Gastroesophageal sphincter (tissue), 4 donors: ENCODE measurements at regions not wholly inside any gene's neighbourhood (a gene's known extent, or its start where the extent isn't known, plus 50 kb on each side); places are given as distances from the start of the nearest gene placed in this dataset.
"Not testable (repeated sequence)": the region's sequence is repeated elsewhere in the genome, so short reads cannot be mapped to it uniquely, and the experiment has no call there.

Source experiments
- ATAC-seq: fragments of 150-250 bp; one replicate; pipeline ENCODE4 v1.9.1; 2016; ENCODE audit warnings: mild to moderate bottlenecking, moderate library complexity
- H3K27ac ChIP-seq, 4 donors: fragments of 200-600 bp; sonication (generic) in 3 of 4; 1 replicate in 3 of 4; 2 replicates in 1 of 4; pipeline ENCODE4 v1.5.1; 2016 to 2019
- H3K27me3 ChIP-seq: fragments of 200-600 bp; sonication (generic); one replicate; pipeline ENCODE4 v1.5.1; 2019
- H3K36me3 ChIP-seq, 2 donors: fragments of 200-600 bp; sonication (generic); one replicate each; pipeline ENCODE4 v1.5.1; 2019; ENCODE audit warnings: control low read depth in 1 of 2
- H3K4me1 ChIP-seq, 3 donors: fragments of 200-600 bp; sonication (generic); 1 replicate in 2 of 3; 2 replicates in 1 of 3; pipeline ENCODE4 v1.5.1; 2016 to 2019; ENCODE audit warnings: control low read depth in 2 of 3
- H3K4me3 ChIP-seq, 2 donors: fragments of 200-600 bp; sonication (generic); one replicate each; pipeline ENCODE4 v1.5.1; 2019; ENCODE audit warnings: mild to moderate bottlenecking in 1 of 2, moderate library complexity in 1 of 2
- H3K9me3 ChIP-seq, 3 donors: fragments of 200-600 bp; sonication (generic); one replicate each; pipeline ENCODE4 v1.5.1; 2017 to 2019; ENCODE audit warnings: control low read depth in 2 of 3
- CTCF ChIP-seq, 4 experiments: fragments of 200-600 bp in 2 of 4; fragments of 450-650 bp in 2 of 4; sonication (generic) in 1 of 4; IDR thresholded peaks; one replicate each; pipeline ENCODE4 v1.5.1; 2017 to 2019; ENCODE audit warnings: antibody characterized with exemption in 4 of 4, mild to moderate bottlenecking in 2 of 4, moderate library complexity in 2 of 4
- EP300 ChIP-seq: sonication (generic); formaldehyde crosslinking; IDR thresholded peaks from one replicate; pipeline ENCODE4 v1.6.1; 2017; ENCODE audit warnings: antibody characterized with exemption, mild to moderate bottlenecking
- POLR2A ChIP-seq, 2 donors: fragments of 450-650 bp; IDR thresholded peaks; one replicate each; pipeline ENCODE4 v1.6.1; 2017; ENCODE audit warnings: antibody characterized with exemption in 2 of 2, mild to moderate bottlenecking in 2 of 2, moderate library complexity in 1 of 2
- POLR2AphosphoS5 ChIP-seq: sonication (generic); formaldehyde crosslinking; IDR thresholded peaks from one replicate; pipeline ENCODE4 v1.6.1; 2017; ENCODE audit warnings: antibody characterized with exemption
- WGBS, 2 donors: methylation state at CpG; one replicate each; pipeline ENCODE4 v1.1.5; 2018; ENCODE audit warnings: low coverage in 1 of 2; 5-methylcytosine and 5-hydroxymethylcytosine counted together

DNA sequence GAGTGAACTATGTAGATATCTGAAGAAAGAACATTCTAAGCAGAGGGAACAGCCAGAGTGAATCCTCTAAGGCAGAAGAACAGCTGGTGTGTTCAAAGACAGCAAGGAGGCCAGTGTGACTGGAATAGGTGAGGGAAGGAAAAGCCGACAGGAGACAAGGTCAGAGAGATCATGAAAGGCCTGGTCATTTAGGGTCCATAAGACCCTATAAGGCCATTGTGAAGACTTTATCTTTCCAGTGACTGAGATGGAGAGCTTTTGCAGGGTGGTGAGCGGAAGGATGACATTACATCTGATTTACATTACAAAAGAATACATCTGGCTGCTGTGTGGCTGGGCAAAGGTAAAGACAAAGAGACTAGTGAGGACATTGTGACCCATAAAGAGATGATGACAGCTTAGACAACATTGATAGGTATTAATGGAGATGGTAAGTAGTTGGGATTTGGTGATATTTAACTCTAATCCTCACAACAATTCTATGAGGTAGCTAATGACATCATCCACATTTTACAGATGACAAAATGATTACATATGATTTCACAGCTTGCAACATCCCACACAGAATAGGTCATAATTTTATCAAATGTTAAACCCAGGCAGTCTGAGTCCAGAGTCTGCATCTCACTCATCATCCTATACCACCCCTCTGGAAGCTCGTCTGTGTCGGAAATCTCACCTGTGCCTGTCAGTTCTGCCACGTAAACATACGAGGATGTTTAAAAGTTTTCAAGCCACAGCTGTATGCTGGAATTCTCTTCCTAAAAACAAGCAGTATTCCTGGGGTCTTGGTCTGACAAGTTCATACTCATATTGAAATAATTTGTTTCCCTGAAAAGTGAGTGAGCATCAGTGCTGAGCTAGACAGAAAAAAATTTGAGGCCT, 70.2 kb upstream of the PIK3R4 start:
- TF ChIP-seq POLR2A (IDR thresholded peaks at IDR 0.05) (no peak), POLR2AphosphoS5 (no peak), EP300 (no peak)
- Histone ChIP-seq H3K9me3 (no peaks in the 10 kb centered on the region), H3K4me3 (no peak overlapping the region), H3K27ac (no peak overlapping the region), H3K36me3 (no peaks in the 10 kb centered on the region), H3K4me1 (no peaks in the 10 kb centered on the region), H3K27me3 (no peaks in the 10 kb centered on the region)
- WGBS, 2 donors = 51 to 77% methylated on average over 6 of the region's 6 CpGs
- no peak for ATAC-seq

GRCh38 chr3:130818066-130818465, 71.4 kb upstream of the PIK3R4 start:
- H3K4me1 ChIP-seq, H3K4me3 ChIP-seq, H3K27me3 ChIP-seq, H3K27ac ChIP-seq, H3K9me3 ChIP-seq, H3K36me3 ChIP-seq, ATAC-seq: not testable (repeated sequence)
- 83 to 93% methylated on average over 2 to 3 of the region's 3 CpGs for WGBS, 2 donors

- Histone ChIP-seq H3K27ac (no peak overlapping the region), H3K27me3 (no peaks in the 10 kb centered on the region), H3K4me3 (no peak overlapping the region), H3K36me3 (no peaks in the 10 kb centered on the region), H3K9me3 (no peaks in the 10 kb centered on the region), H3K4me1 (no peaks in the 10 kb centered on the region)
- no peak for TF ChIP-seq POLR2A (IDR thresholded peaks at IDR 0.05)
- TF ChIP-seq POLR2AphosphoS5 = peak; percentile 77
- TF ChIP-seq CTCF (IDR thresholded peaks at IDR 0.05) = no peak
- peak; percentile 51 for ATAC-seq
- 47 to 56% methylated on average over 2 of the region's 2 CpGs for WGBS, 2 donors
Observed at GRCh38 chr3:130820976-130821375, 72.9 kb upstream of the ATP2C1 start.

DNA sequence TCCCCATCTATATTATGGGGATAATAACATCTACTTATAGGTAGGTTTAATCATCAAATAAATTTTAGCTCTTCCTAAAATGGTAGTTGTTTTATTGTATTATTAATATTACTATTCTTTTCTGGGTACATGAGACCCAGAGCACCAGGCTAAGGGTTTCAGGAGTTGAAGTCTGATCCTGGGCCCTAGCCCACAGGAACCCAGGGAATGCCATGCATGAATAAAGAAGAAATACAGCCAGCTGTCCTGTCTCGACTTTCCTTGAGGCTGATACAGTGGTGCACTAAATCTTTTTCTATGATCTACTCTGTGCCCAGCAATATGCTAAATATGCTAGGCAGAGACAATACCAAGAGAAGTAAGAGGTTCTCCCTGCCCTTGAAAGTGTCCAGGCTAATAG, 72.1 kb upstream of the ATP2C1 start:
- no peaks in the 10 kb centered on the region for H3K27me3 ChIP-seq
- H3K9me3 ChIP-seq = no peaks in the 10 kb centered on the region
- no peaks in the 10 kb centered on the region for H3K4me1 ChIP-seq
- no peaks in the 10 kb centered on the region for H3K36me3 ChIP-seq
- no peak overlapping the region for H3K27ac ChIP-seq
- 50% methylated on average over 1 of the region's 1 CpG; no CpG with 5 or more reads in 1 of the 2 donors for WGBS, 2 donors
- TF ChIP-seq CTCF (IDR thresholded peaks at IDR 0.05) (no peak), EP300 (no peak)
- H3K4me3 ChIP-seq = no peak overlapping the region
- no peak for ATAC-seq

DNA sequence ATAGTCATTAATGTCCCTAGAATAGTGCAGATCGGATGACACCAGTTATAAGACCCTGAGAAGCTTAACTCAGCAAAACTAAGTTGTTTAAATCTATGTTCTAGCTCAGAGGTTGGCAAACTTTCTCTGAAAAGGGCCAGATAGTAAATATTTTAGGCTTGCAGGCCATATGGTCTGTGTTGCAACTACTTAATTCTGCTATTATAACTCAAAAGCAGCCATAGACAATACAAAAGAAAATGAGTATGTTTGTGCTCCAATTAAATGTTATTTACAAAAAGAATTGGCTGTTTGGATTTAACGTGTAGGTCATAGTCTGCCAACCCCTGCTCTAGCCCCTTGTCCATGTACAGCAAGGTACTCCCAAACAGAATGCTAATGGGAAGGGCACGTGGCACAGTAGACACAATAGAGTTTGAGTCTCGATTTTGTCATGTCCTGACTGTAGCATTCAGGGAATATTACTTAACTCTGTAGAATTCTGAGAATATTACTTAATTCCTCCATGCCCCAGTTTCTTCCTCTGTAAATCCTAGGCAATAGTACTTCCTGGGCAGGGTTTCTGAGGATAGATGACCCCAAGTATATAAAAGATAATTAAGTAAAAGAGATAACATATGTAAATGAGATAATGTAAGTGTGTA, 70.5 kb upstream of the ATP2C1 start:
- Histone ChIP-seq H3K4me3 (no peak overlapping the region), H3K27ac (no peak overlapping the region), H3K27me3 (peaks cover 4% of the 10 kb centered on the region), H3K4me1 (no peaks in the 10 kb centered on the region), H3K9me3 (no peaks in the 10 kb centered on the region), H3K36me3 (no peaks in the 10 kb centered on the region)
- ATAC-seq = no peak
- 49 to 74% methylated on average over 4 of the region's 4 CpGs for WGBS, 2 donors
- TF ChIP-seq POLR2A (IDR thresholded peaks at IDR 0.05) = no peak
- TF ChIP-seq POLR2AphosphoS5 = no peak
- no peak for TF ChIP-seq EP300
- no peak for TF ChIP-seq CTCF (IDR thresholded peaks at IDR 0.05)

- TF ChIP-seq POLR2A (IDR thresholded peaks at IDR 0.05) (no peak), POLR2AphosphoS5 (no peak)
- H3K9me3 ChIP-seq = no peaks in the 10 kb centered on the region
- ATAC-seq = no peak
- 0 to 31% methylated on average over 1 of the region's 1 CpG for WGBS, 2 donors
- no peak overlapping the region for H3K27ac ChIP-seq
- H3K36me3 ChIP-seq = no peaks in the 10 kb centered on the region
- H3K4me3 ChIP-seq = no peak overlapping the region
- peaks cover 4% of the 10 kb centered on the region for H3K27me3 ChIP-seq
- H3K4me1 ChIP-seq = no peaks in the 10 kb centered on the region
Observed at GRCh38 chr3:130823996-130824395, 69.9 kb upstream of the ATP2C1 start.
